ENCODE measurements at regions not wholly inside any gene's neighbourhood (a gene's known extent, or its start where the extent isn't known, plus 50 kb on each side); places are given as distances from the start of the nearest gene placed in this dataset.

DNA sequence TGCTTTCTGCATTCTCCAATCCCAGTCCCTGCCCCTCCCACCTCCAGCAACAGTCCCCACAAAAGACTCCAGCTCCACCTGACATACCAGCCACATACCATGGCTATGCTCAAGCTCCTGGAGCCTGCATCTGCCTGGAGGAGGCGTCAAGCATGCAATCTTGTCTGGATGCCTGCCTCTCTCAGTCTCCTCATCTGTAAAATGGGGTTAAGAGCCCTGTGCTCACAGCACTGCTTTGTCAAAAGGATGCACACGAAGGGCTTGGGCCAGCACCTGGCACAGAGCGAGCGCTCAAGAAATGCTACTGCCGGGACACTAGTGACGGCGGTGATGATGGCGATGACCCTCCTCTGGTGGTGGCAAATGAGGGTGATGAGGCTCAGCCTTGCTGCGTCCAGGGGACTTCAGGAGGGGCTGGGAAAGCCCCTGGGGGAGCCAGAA is 202.9 kb upstream of the IER5L start:
- ATAC-seq = no peak

DNA sequence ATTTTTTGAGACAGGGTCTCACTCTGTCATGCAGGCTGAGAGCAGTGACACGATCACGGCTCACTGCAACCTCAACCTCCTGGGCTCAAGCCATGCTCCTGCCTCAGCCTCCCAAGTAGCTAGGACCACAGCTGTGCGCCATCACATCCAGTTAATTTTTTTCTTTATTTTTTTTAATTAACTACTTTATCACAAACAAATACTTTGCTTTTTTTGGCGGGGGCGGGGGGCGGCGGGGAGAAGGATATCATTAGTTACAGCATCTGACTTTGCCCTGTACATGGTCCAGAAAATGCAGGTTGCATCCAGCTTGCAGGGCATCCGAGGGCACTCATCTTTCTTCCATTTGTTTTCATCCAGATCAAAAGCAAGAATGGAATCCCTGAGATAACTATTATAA is 201.8 kb upstream of the IER5L start:
- no peak for ATAC-seq

DNA sequence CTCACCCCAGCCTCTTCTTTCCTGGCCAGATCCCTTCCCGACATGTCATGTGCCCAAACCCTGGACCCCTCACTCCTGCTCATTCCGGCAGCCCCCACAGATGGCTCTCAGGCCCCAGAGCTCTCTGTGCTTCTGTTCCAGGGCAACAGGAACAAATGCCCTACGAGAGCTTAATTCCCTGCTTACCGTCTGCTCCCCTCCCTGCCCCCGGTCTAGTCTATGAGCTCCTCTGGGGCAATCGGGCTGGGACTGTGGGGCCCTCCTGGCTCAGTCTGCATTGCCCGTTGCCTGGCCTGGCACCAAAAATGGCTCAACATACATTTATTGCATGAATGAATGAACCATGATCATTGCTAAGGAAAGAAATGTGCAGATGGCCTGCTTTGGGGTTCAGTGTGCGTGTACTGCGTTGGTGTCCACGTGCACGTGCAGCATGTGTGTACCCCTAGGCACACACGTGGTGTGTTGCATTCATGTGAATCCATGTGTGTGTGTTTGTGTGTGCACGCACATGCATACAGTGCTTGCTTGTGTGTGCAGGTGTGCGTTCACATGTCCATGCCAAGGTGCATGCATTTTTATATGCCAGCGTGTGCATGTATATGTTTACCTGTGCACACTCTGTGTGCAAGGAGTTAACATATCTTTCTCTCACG is 201.2 kb upstream of the IER5L start:
- ATAC-seq = no peak

DNA sequence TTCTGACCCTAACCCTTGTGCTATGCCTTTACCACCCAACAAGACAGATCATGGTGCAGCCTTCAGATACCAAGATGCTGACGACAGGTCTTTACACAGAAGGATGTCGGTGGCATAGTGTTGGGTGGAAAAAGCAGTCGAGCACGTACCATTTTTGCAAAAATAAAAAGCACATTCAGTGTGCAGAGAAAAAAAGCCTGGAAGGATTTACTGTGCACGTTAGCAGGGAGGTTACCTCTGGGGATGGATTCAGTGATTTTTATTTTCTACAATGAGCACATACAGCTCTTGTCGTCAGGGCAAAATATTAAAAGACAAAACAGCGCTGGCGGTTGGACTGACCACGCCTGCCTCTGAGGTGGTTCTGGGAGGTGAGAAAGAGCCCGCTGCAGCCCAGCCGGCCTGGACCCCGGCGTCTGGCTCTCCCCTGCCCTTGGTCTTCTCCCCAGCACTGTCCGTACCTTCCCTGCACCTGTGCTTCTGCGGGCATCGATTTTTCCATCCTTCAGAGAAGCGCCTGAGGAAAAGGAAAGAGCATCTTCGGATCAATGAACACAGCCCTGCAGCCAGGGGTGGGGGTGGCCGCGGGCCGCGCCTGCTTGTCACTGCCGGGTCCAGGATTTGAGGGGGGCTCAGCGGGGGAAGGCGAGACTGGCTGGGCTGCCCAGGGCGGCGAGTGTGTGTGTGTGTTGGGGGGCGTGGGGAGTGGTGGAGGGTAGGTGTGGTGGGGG is 200.0 kb upstream of the IER5L start:
- no peak for ATAC-seq

DNA sequence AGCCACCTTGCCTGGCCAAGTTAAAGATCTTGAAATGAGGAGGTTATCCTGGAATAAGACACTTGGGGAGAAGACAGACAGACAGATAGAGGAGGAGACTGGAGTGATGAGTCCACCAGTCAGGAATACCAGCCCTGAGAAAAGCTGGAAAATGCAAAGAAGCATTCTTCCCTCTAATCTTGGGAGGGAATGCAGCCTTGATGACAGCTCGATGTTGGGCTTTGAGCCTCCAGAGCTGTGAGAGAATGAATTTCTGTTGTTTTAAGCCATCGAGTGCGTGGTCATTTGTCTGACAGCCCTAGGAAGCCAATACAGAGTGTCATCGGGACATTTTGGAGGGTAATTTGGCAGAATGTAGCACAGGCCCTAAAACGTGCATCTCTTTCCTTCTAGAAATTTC is 199.1 kb upstream of the IER5L start:
- ATAC-seq = no peak

DNA sequence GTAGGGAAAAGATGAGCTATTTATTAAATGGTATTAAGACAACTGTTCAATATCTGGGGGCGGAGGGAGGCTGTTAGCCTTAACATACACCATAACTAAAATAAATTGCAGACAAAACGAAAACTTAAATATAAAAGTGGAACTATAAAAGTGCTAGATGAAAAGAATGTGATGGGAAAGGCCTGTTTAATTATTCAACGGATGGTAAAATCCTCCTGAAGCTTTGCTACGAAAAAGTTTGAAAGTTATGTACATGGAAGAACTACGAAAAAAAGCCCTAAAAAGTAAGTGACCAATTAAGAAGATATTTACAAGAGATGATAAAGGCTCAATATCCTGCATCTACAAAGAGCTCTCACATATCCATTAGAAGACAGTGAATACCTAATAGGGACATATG is 197.8 kb upstream of the IER5L start:
- ATAC-seq = no peak

DNA sequence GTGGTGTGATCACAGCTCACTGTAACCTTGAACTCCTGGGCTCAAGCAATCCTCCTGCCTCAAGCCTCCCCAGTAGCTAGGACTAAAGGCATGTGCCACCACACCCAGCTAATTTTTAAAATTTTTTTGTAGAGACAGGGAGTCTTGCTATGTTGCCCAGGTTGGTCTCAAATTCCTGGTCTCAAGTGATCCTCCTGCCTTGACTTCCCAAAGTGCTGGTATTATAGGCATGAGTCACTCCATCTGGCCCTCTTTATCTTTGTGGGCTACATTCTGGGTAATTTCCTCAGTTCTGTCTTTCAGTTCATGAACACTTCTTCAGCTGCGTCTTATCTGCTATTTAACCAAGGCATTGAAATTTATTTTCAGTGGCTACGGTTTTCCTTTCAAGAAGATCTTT is 196.6 kb upstream of the IER5L start:
- no peak for ATAC-seq

DNA sequence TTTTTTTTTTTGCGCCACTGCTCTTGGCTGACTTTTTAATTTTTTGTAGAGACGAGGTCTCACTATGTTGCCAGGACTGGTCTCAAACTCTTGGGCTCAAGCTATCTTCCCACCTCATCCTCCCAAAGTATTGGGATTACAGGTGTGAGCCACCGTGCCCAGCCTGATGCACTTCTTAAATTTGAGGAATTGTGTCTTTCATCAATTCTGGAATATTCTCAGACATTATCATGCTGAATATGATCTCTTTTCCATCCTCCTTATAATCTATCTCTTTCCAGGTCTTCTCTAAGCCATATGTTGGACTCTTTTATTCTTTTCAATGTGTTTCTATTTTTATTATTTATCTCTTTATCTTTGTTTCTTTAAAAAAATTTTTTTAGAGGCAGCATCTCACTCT is 196.2 kb upstream of the IER5L start:
- ATAC-seq = no peak

DNA sequence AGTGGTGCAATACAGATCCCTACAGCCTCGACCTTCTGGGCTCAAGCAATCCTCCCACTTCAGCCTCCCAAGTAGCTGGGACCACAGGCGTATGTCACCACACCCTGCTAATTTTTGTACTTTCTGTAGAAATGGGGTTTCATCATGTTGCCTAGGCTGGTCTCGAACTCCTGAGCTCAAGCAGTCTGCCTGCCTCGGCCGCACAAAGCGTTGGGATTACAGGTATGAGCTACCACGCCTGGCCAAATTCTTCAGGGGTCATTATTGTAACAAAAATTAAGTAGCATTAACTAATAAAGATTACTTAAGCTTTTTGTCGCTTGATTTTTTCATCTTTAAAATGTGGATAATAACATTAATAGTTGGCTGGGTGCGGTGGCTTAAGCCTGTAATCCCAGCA is 195.3 kb upstream of the IER5L start:
- ATAC-seq = no peak

DNA sequence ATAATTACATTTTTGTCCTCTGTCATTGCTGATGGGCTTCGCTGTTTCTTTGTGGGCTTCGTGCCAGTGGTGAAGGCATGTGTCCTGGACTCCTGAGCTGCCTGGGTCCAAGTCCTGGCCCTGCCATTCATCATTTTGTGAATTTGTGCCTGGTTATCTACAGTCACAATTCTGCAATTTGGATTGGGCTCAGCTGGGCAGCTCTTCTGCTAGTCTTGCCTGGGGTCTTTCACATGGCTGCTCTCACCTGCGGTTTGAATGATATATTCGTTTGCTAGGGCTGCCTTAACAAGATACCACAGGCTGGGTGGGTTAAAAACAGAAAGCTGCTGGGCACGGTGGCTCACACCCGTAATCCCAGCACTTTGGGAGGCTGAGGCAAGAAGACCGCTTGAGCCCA is 192.7 kb upstream of the IER5L start:
- ATAC-seq = no peak

DNA sequence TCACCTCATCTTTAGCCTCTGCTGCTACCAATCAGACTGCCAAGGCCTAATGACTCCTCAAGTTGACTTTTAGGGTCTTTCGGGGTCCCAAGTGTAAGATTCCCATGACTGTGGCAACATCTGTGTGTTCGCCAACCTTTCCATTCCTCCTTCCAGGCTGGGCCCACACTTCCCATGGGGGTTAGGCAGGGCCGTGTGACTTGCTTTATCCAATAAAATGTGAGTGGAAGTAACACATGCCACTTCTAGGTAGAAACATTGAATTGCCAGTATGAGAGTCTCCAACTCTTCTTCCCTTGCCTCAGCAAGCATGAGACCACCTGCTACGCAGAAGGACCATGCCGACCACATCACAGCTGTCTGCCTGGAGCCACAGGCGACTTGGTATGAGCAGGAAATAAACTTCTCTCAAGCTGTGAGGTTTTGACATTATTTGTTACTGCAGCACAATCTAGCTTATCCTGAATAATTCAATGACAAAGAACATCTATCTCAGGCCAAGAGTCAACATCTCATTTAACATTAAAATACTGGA is 190.4 kb upstream of the IER5L start:
- no peak for ATAC-seq

DNA sequence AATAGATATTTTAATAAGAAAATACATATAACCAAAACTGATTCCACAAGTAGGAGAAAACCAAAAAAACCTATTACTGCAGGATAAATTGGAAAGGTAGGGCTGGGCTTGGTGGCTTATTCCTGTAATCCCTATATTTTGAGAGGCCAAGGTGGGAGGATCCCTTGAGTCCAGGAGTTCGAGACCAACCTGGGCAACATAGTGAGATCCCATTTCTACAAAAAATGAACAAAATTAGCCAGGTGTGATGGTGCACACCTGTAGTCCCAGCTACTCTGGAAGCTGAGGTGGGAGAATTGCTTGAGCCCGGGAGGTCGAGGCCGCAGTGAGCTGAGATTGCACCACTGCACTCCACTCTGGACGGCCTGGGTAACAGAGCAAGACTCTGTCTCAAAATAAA is 189.2 kb upstream of the IER5L start:
- no peak for ATAC-seq

DNA sequence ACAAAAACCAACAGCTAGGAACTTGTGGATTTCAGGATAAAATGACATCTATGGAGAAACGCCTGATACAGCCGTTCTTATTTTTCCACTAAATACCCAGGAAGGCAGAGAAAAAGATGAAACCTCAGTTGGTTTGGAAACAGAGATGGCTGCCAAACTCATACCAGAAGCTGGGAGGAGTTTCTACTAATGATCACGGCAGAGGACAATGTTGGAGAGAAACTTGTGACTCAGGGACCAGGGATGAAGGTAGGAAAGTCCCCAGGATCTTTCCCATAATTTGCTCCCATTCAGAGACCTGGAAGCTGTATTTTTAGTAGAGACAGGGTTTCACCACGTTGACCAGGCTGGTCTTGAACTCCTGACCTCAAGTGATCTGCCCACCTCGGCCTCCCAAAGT is 187.1 kb upstream of the IER5L start:
- ATAC-seq = no peak

DNA sequence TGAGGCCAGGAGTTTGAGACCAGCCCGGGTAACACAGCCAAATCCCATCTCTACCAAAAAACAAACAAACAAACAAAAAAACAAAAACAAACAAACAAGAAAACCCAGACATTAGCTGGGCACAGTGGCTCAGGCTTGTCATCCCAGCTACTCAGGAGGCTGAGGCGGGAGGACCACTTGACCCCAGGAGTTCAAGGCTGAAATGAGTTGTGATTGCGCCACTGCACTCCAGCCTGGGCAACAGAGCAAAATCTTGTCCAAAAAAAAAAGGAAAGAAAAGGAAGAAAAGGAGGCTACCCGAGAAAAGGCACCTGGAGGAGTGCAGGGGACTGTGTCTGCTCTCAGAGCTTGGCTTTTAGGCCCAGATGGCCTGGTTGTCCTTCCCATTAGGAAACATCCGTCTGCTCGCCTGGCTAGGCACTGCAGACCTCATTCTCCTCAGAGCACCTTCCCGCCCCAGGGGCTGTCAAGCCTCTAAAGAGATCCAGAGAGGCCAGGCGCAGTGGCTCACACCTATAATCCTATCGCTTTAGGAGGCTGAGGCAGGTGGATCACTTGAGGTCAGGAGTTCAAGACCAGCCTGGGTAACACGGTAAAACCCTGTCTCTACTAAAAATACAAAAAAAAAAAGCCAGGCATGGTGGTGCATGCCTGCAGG is 185.3 kb upstream of the IER5L start:
- ATAC-seq = no peak

DNA sequence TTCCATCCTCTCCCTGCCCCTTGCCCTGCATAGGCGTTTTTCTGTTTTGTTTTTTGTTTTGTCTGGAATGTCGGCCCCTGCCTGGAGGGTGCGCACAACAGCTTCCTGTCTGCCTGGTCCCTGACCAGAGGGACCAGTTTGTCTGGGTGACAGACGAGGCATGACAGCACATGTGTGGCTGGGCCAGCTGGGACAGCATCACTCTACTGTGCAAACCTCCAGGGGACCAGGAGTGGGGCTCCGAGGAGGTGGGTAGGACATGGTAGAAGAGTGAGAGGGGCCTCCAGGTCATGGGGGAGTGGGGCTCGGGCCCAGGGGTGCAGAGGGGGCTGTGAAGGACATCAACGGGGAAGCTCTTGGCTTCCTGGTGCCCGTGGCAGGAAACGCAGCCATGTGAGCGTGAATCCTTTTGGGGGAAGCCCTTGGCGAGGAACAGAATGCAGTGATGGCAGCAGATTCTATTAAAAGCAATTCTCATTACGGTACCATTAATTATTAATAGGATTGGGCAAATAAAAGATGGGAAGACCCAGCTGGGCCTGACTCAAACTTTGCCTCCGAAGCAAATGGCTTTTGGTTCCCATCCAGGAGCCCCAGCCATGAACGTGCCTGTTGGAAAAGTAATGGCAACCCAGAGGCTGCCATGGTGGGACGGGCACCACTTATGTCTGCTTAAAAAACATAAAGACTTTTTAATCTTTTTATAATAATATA is 184.4 kb upstream of the IER5L start:
- ATAC-seq = peak; percentile 94

DNA sequence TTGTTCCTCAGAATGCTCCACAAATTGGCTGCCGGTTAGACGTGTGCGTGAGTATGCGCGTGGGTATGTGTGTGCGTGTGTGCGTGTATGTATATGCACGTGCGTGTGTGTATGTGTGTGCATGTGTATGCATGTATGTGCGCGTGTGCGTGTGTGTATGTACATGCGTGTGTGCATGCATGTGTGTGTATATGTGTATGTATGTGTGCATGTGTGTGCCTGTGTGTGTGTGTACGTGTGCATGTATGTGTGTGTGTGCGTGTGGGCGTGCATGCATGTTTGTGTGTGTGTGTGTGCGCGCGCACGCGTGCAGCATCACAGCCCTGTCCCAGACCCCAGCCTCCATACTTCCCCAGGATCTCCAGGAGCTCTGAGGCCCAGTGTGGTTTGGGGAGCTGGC is 183.1 kb upstream of the IER5L start:
- ATAC-seq = no peak

DNA sequence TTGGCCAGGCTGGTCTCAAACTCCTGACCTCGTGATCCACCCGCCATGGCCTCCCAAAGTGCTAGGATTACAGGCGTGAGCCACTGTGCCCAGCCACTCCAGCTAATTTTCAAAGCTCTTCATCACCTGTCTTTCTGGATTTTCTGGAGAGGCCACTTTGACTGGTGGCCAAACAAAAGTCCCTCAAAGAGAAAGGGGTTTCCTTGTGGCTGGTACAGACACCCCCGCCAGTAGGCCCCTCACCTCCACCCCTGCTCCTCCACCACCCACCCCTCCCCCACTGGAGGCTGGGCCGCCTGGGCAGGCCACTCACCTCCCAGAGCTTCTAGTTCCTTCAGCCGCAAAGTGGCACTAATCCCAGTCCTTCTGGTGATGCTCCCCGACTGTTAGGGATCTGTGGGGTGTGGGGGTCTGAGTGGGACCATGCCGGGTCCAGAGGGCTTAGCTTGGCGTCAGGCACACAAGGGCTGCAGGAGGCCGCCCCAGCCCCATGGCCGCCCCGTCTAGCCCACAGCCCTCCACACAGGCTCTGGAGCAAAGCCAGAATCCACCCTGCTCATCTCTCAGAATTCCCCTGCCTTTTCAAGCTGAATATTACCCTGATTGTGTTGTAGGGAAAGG is 182.0 kb upstream of the IER5L start:
- peak; percentile 9 for ATAC-seq

DNA sequence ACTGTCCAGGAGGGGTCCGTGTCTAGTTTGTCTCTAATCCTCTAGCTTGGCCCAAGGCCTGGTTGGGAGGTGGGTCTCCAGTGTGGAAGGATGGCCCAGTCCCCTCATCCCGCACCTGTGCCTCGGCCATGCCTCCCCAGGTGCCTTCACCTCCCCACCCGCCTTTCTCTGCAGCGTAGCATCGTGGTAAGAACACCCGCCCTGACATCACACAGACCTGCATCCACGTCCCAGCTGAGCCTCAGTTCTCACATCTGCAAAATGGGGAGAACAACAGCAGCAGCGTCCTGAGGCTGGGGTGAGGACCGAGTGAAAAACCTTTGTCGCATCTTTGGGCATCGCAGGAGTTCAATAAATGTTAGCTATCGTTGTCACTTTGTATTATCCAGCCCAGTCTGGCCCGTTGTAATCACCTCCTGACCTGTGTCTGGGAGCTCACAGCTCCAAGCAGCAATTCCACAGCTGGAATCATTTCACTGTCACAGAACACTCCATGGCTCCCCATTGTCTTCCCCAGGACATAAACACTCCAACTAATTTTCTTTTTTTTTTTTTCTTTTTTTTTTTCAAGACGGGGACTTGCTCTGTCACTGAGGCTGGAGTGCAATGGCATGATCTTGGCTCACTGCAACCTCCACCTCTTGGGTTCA is 181.2 kb upstream of the IER5L start:
- ATAC-seq = no peak

DNA sequence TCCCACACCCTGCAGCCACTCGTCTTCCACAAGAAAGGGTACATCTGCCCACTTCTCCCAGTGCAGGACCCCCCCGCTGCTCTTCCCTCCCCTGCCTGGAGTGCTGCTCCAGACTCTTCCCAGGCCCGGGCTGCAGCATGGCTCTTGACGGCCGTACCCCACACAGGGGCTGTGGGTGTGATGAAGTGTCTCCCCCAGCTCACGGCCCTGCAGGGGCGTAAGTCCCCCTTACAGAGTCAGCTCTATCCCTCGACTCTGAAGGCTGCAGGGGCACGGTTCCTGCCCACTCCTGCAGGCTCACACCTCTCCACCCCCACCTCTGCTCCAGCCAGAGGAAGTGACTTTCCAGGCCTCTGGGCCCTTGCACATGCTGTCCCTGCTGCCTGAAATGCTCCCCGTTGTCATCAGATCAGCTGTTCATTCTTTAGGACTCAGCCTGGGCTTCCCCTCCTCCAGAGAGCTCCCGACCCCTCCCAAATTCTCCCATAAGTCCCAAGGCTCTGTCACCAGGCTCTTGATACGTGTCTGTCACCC is 180.6 kb upstream of the IER5L start:
- no peak for ATAC-seq

DNA sequence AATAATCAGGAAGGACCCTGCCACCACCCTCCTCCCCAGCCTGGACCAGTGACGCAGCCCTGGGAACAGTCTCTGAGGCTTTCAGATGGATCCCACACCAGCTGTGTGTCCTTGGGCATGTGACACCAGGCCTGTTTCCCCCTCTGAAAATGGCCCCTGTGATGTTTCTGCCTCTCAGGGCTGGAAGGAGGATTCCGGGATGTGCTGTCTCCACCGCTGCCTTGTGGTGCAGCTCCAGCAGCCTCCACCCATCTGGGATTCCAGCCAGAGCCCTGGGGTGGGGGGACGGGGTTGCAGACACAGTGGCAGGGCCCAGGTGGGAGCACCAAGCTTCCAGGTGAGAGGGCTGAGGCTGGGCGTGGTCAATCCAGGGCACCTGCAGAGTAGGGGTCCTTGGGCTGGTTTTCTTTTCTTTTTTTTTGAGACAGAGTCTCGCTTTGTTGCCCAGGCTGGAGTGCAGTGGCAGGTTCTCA is 179.7 kb upstream of the IER5L start:
- ATAC-seq = no peak

DNA sequence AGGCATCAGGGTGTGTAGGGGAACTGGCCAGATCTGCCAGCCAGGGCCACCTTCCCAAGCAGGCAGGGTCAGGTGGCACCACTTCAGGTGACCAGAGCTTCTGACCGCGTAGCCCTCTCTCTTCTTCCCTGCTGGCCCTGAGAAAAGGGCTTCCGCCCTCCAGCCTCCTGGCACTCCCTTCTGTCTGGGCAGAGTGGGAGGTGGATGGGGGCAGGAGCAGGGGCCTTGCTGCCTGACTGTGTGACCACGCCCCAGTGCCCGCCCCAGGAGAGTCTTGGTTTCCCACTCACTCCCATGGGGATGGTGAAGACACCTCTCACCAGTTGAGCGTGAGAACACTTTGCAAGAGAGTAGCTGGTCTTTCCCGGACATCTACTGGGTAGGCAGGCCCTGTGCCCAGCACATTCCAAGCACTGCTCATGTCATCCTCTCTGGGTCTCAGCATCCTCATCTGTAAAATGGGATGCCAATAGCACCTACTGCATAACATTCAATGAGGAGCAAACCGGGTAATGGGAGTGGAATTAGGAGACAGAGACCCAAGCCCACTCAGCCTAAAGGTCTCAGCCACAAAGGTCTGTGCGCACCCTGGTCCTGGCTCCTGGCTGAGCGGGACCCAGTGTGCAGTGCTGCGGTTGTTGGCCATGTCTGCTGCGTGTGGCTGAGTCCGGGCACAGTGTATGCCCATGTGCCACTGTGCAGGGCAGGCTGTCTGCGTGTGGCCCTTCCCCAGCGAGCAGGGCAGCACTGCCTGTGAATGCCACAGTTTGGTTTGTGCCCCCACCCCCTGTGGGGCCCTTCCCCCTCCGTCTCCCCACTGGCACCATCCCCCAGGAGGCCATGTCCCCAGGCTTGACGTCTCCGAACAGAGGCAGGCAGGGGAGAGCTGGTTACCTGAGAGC is 179.1 kb upstream of the IER5L start:
- no peak for ATAC-seq
